ENCODE measurements at regions not wholly inside any gene's neighbourhood (a gene's known extent, or its start where the extent isn't known, plus 50 kb on each side); places are given as distances from the start of the nearest gene placed in this dataset.

GRCh38 chr4:18297684-18298083 lies 276.1 kb upstream of the LCORL start:
- DNase-seq = peak in 1 of 3 experiments; percentile 3

GRCh38 chr4:18296411-18296810 lies 274.9 kb upstream of the LCORL start:
- no peak for DNase-seq

- DNase-seq = no peak
Observed at GRCh38 chr4:18294846-18295245, 273.3 kb upstream of the LCORL start.

GRCh38 chr4:18294021-18294420 lies 272.5 kb upstream of the LCORL start:
- DNase-seq = no peak

- no peak for DNase-seq
Observed at GRCh38 chr4:18292411-18292810, 270.9 kb upstream of the LCORL start.

GRCh38 chr4:18291981-18292380 lies 270.4 kb upstream of the LCORL start:
- DNase-seq = no peak

- peak in 1 of 3 experiments; percentile 5 for DNase-seq
Observed at GRCh38 chr4:18291256-18291655, 269.7 kb upstream of the LCORL start.

GRCh38 chr4:18285357-18285756 lies 263.8 kb upstream of the LCORL start:
- DNase-seq = no peak

- DNase-seq = no peak
Observed at GRCh38 chr4:18278244-18278643, 256.7 kb upstream of the LCORL start.

- DNase-seq = no peak
Observed at GRCh38 chr4:18262832-18263231, 241.3 kb upstream of the LCORL start.

- DNase-seq = peak in 2 of 3 experiments; percentile 24 to 66
Observed at GRCh38 chr4:18252052-18252451, 230.5 kb upstream of the LCORL start.

- no peak for DNase-seq
Observed at GRCh38 chr4:18250564-18250963, 229.0 kb upstream of the LCORL start.

- DNase-seq = no peak
Observed at GRCh38 chr4:18248611-18249010, 227.1 kb upstream of the LCORL start.

- no peak for DNase-seq
Observed at GRCh38 chr4:18247189-18247588, 225.6 kb upstream of the LCORL start.

- no peak for DNase-seq
Observed at GRCh38 chr4:18242919-18243693, 221.6 kb upstream of the LCORL start.

- no peak for DNase-seq
Observed at GRCh38 chr4:18241727-18242126, 220.2 kb upstream of the LCORL start.

GRCh38 chr4:18234108-18234507 lies 212.6 kb upstream of the LCORL start:
- no peak for DNase-seq

- no peak for DNase-seq
Observed at GRCh38 chr4:18231726-18232125, 210.2 kb upstream of the LCORL start.

- no peak for DNase-seq
Observed at GRCh38 chr4:18227880-18228279, 206.3 kb upstream of the LCORL start.

GRCh38 chr4:18214411-18215055 lies 193.0 kb upstream of the LCORL start:
- peak in 2 of 3 experiments; percentile 4 to 21 for DNase-seq

- DNase-seq = no peak
Observed at GRCh38 chr4:18213576-18214198, 192.1 kb upstream of the LCORL start.

- no peak for DNase-seq
Observed at GRCh38 chr4:18209448-18209847, 187.9 kb upstream of the LCORL start.

GRCh38 chr4:18203966-18204365 lies 182.4 kb upstream of the LCORL start:
- DNase-seq = no peak

- DNase-seq = no peak
Observed at GRCh38 chr4:18202486-18202885, 180.9 kb upstream of the LCORL start.
